ENCODE measurements at regions not wholly inside any gene's neighbourhood (a gene's known extent, or its start where the extent isn't known, plus 50 kb on each side); places are given as distances from the start of the nearest gene placed in this dataset.
"Not testable (repeated sequence)": the region's sequence is repeated elsewhere in the genome, so short reads cannot be mapped to it uniquely, and the experiment has no call there.

- DNase-seq = no peak
Observed at GRCh38 chr6:141877275-141877983, 255.3 kb upstream of the GJE1 start.

GRCh38 chr6:141874930-141875602 lies 257.7 kb upstream of the GJE1 start:
- no peak for DNase-seq

GRCh38 chr6:141869509-141869908 lies 263.2 kb upstream of the GJE1 start:
- not testable (repeated sequence) for DNase-seq

GRCh38 chr6:141867767-141868166 lies 265.0 kb upstream of the GJE1 start:
- DNase-seq = no peak

DNA sequence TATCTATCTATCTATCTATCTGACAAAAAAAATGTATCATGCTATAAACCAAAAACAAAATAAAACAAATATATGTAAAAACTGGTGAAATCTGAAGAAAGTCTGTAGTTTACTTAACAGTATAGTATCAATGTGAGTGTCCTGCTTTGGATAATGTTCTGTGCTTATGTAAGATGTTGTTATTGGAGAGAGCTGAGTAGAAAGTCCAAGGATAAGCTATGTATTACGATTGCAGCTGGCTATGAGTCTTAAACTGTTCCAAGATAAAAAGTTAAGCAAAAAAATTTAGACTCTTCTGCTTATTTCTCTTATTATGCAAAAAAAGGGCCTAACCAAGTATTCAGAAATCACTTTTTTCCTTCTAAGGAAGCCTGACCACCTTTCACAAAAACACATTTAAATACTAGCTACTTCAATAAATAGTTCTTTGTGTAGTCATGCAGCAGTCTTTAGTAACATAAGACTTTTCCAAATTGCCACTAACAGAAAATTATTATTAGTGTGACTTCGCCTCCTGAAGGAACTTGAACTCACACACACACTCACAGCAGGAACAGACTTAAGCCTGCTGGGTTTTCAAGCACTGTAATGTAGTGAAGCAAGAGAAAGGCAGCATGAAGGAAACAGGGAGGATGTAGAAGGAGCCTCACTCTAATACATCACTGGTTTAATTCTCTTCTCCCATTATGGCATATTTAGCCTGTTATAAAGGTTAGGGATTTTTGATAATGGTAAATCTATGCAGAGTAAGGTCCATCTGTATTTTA lies 265.8 kb upstream of the GJE1 start:
- no peak for DNase-seq

DNA sequence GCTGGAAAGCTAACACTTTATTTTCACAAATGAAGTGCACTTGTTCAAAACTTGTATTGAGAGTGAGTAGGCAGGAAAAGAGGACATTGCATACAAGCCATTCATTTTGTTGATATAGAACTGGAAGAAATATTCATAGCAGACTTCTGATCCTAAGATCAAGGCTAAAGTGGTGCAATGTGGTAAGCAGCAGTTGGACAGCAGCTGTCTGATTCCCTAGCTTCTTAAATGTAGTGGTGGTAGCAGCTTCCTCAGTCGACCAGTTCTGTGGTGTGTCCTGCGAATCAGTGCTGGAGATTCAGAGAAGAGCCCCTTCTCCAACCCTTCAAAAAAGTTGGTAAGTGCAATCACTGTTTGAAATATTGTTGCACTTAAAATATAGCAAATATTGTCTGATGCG lies 281.7 kb upstream of the GJE1 start:
- no peak for DNase-seq

DNA sequence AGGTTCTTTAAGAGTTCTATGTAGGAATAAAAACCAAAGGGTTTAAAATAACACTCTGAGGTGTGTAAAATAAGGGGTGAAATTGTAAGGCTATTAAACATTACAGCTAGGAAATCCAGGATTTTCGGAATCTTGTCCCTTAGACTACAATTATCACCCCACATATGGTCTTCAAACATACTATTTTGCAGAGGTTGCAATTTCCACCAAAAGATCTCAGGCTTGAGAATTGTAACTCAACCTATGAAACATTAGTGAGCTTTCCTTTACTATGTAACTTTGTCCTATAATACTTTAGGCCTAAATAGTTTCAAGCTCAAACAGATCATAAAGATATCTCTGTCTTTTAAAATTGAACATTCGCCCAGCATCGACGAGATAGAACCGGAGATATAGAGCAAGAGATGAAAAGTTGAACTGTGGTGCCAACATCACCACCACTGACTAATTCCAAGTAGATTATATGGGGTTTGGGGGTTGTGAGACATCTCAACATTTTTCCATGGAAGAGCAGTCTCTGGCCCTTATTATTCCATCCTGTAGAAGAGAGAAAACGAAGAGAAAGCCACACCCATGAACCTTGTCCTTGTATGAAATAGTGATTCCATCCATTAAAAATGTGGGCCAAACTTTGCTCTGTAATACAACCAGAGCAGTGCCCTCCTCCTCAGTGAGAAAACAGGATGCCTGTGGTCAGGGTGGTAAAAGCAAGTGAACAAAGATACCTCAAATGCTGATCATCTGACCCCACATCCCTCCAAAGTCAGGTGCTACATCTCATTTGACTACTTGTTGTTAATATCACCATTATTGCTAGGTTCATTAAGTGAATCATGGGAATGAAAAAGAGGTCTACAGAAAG lies 284.5 kb upstream of the GJE1 start:
- DNase-seq = no peak

GRCh38 chr6:141846639-141847038 lies 286.1 kb upstream of the GJE1 start:
- no peak for DNase-seq

DNA sequence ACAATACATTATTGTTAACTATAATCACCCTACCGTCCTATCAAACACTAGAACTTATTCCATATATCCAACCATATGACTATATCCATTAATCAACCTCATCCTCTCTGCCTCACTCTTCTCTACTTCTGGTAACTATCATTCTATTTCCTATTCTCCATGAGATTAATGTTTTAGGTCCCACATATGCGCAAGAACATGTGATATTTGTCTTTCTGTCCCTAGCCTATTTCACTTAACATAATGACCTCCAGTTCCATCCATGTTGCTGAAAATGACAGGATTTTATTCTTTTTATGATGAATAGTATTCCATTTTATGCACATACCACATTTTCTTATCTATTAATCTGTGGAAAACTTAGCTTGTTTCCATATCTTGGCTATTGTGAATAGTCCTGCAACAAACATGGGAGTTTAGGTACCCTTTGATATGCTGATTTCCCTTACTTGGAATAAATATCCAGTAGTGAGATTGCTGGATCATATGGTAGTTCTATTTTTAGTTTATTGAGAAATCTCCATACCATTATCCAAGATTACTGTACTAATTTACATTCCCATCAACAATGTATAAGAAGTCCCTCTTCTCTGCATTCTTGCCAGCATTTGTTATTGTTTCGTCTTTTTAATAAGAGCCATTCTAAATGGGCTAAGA lies 289.4 kb upstream of the GJE1 start:
- DNase-seq = no peak

DNA sequence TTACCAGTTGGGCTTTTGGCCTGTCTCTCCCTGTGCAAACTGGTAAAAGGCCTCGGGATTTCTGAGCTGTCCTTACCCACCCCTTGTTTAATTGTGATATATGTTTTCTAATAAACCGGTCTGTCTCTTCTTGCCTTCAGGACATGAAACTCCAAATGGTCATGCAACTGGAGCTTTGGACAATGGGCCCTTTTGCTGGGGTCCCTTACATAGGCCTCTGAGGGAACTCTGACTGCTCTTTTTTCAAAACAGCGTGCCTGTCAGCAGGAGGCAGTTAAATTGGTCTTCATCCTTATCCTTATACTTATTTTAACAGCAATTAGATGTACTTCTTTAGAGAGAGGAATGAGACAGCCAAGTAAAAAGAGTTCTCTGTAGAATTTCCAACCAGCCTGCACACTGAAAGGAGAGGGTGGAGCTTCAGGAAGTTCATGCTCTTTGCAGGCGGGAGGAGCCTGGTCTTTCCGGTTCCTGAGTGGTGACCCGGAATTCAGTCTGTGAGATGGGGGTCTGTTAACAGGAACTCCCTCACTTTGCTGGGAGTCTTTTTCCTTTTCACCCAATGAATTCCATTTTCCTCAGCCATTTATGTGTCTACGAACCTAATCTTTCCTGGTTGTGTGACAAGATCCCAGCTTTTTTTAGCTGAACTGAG lies 299.6 kb upstream of the GJE1 start:
- DNase-seq = no peak

GRCh38 chr6:141830530-141830929 lies 302.2 kb upstream of the GJE1 start:
- DNase-seq = no peak

DNA sequence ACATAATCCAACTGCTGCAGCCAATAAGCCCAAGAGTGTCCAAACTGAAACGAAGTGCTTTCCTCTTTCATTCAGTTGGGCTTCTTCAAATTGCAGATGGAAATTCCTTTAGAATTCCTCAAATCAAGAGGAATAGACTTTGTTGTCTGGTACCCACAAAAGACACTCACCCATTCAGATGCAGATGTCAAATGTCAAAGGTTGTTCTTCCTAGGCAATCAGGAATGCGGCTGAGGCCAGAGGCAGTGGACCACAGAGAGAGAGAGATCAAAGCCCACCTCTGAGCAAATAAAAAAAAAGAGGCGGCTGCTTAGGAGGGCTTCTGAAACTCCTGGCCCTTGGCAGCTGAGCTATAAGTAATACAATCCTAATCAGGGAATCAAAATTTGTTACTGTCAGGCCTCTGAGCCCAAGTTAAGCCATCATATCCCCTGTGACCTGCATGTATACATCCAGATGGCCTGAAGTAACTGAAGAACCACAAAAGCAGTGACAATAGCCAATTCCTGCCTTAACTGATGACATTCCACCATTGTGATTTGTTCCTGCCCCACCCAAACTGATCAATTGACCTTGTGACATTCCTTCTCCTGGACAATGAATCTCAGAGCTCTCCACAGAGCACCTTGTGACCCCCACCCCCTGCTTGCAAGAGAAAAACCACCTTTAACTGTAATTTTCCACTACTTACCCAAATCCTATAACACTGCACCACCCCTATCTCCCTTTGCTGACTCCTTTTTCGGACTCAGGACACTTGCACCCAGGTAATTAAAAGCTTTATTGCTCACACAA lies 303.0 kb upstream of the GJE1 start:
- no peak for DNase-seq

GRCh38 chr6:141824350-141824749 lies 308.4 kb upstream of the GJE1 start:
- no peak for DNase-seq

GRCh38 chr6:141815039-141815438 lies 317.7 kb upstream of the GJE1 start:
- not testable (repeated sequence) for DNase-seq

- no peak for DNase-seq
Observed at GRCh38 chr6:141809901-141810300, 322.8 kb upstream of the GJE1 start.

GRCh38 chr6:141808662-141809061 lies 324.1 kb upstream of the GJE1 start:
- DNase-seq = no peak

GRCh38 chr6:141800973-141801372 lies 331.8 kb upstream of the GJE1 start:
- DNase-seq = not testable (repeated sequence)

- DNase-seq = no peak
Observed at GRCh38 chr6:141790921-141791320, 341.8 kb upstream of the GJE1 start.

DNA sequence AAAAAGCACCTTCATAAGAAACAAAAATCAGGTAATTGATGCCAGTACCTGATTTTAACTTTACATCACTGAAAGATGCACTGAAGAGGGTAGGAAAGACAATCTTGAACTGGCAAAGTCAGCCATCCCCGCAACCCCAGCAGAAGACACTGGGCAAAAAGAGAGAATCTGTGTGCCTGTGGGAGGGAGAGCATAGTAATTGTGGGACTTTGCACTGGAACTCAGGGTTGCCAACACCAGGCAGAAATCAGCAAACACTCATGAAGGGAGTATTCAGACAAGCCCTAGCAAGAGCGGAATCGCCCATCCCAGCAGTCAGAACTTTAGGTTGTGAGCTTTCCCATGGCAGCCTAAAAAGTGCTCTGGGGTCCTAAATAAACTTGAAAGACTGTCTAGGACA lies 344.6 kb upstream of the GJE1 start:
- no peak for DNase-seq

GRCh38 chr6:141783585-141783984 lies 349.1 kb upstream of the GJE1 start:
- no peak for DNase-seq

- DNase-seq = no peak
Observed at GRCh38 chr6:141780296-141780695, 352.4 kb upstream of the GJE1 start.

All from NCI-H1436 treated with DMSO at 0.1 percent for 48 hours (cell line).